ENCODE measurements at regions not wholly inside any gene's neighbourhood (a gene's known extent, or its start where the extent isn't known, plus 50 kb on each side); places are given as distances from the start of the nearest gene placed in this dataset.

- DNase-seq (ENCODE audit: low read depth in 2 of 2): no peak
Observed at GRCh38 chr7:83861-84632, 108.3 kb upstream of the FAM20C start.

GRCh38 chr7:84633-85020 lies 107.7 kb upstream of the FAM20C start:
- no peak for DNase-seq (ENCODE audit: low read depth in 2 of 2)

GRCh38 chr7:85074-85882 lies 107.1 kb upstream of the FAM20C start:
- DNase-seq (ENCODE audit: low read depth in 2 of 2): no peak

- no peak for DNase-seq (ENCODE audit: low read depth in 2 of 2)
Observed at GRCh38 chr7:85883-86515, 106.4 kb upstream of the FAM20C start.

GRCh38 chr7:86629-87028 lies 105.7 kb upstream of the FAM20C start:
- no peak for DNase-seq (ENCODE audit: low read depth in 2 of 2)

GRCh38 chr7:87047-87446 lies 105.3 kb upstream of the FAM20C start:
- no peak for DNase-seq (ENCODE audit: low read depth in 2 of 2)

GRCh38 chr7:87671-88070 lies 104.7 kb upstream of the FAM20C start:
- no peak for DNase-seq (ENCODE audit: low read depth in 2 of 2)

GRCh38 chr7:88095-88926 lies 104.1 kb upstream of the FAM20C start:
- DNase-seq (ENCODE audit: low read depth in 2 of 2): no peak

- DNase-seq (ENCODE audit: low read depth in 2 of 2): no peak
Observed at GRCh38 chr7:88927-89231, 103.5 kb upstream of the FAM20C start.

- DNase-seq (ENCODE audit: low read depth in 2 of 2): peak; percentile 6 to 84
Observed at GRCh38 chr7:89232-90019, 102.9 kb upstream of the FAM20C start.

GRCh38 chr7:90111-91063 lies 102.0 kb upstream of the FAM20C start:
- DNase-seq (ENCODE audit: low read depth in 2 of 2): peak in 1 of 2 donors; percentile 26

- no peak for DNase-seq (ENCODE audit: low read depth in 2 of 2)
Observed at GRCh38 chr7:91396-92175, 100.8 kb upstream of the FAM20C start.

- no peak for DNase-seq (ENCODE audit: low read depth in 2 of 2)
Observed at GRCh38 chr7:92231-92674, 100.1 kb upstream of the FAM20C start.

- DNase-seq (ENCODE audit: low read depth in 2 of 2): no peak
Observed at GRCh38 chr7:92888-93672, 99.3 kb upstream of the FAM20C start.

- DNase-seq (ENCODE audit: low read depth in 2 of 2): no peak
Observed at GRCh38 chr7:94251-94801, 98.0 kb upstream of the FAM20C start.

- no peak for DNase-seq (ENCODE audit: low read depth in 2 of 2)
Observed at GRCh38 chr7:95180-95862, 97.0 kb upstream of the FAM20C start.

GRCh38 chr7:95863-96260 lies 96.5 kb upstream of the FAM20C start:
- DNase-seq (ENCODE audit: low read depth in 2 of 2): no peak

Measured in dermis microvascular lymphatic vessel endothelial cell (primary cell).